HG02588 (cell line): ENCODE measurements at regions not wholly inside any gene's neighbourhood (a gene's known extent, or its start where the extent isn't known, plus 50 kb on each side); places are given as distances from the start of the nearest gene placed in this dataset.

ENCODE experiments used
- ATAC-seq: cut with Tn5 transposase; IDR thresholded peaks from one replicate; pipeline ENCODE4 v1.9.1; 2021; ENCODE audit warnings: mild to moderate bottlenecking, moderate library complexity; ENCODE audit not compliant: unreplicated experiment

DNA sequence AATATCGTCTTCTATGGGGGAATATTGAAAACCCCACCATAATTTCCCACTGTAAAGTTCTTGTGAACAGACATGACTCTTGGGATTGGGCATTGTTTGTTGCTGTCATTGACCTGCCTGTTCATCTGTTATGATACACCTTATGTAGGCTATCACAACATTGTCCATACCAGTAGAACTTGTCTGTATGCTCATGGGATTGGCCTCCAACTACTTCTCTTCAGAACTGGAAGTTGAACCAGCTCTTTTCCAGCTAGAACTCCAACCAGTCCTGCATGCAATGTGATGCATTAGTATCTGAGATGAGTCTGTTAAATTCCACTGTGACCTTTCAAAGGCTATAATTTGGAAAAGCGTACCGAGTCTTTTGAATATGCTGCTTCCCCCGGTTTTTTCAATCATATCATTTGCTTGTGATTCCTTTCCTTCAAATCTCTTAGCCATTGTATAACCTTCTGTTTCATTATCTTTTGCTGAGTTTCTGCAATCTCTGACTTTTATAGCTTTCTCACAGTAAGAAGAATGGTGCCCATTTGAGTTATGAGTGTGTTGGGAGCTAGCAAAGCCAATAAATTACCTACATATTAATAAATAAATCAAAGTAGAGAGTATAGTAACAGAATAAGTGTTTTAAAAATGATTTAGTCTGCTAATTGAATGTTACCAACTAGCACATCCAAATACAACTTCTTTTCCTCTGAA, 101.9 kb downstream of the PLK2 start:
- ATAC-seq: no peak

DNA sequence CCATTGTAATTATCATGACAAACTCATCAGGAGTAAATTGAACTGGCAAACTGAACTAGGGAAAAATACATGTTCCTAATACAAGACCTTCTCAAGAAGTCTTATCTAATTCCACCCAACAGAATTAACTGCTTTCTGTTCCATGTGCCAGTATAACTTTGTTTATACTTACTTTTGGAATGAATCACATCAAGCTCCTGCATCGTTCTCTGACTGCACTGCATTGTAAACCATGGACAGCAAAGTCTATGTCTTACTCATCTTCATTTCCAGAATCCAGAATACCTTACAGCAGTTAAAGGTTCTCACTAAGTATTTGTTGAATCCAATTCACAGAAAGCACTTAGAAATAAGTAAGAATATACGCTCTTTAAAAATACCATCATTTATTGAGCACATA, 102.8 kb downstream of the PLK2 start:
- ATAC-seq: no peak

DNA sequence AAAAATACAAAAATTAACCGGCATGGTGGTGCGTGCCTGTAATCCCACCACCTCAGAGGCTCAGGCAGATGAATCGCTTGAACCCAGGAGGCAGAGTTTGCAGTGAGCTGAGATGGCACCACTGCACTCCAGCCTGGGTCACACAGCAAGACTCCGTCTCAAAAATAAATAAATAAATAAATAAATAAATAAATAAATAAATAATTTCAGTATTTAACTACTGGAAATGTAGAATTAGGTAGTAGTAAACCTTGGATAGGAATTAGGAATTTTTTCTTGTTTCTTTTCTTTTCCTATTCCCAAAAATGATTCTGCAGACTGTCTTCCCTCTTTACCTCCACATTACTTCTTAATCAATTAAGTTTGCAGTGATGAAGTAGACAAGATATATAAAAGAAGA, 103.2 kb downstream of the PLK2 start:
- ATAC-seq: no peak

DNA sequence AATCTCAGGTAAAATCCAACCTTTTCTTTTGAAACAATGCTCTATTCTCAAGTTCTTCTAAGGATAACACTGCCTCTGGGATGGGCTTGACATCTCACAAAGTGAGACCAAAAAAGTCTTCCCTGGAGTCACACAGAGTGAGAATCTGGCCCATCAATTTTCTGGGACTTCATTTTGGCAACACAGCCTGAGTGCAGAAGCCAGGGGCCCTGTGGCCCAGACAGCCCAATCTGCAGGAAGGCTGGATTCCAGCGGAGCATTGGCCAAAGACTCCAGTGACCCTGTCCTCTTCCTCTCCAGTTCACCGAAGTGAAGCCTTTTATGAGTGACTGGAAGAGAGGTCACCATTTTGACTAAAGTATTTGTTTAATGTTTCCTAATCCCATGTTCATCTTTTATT, 105.1 kb downstream of the PLK2 start:
- ATAC-seq: no peak

DNA sequence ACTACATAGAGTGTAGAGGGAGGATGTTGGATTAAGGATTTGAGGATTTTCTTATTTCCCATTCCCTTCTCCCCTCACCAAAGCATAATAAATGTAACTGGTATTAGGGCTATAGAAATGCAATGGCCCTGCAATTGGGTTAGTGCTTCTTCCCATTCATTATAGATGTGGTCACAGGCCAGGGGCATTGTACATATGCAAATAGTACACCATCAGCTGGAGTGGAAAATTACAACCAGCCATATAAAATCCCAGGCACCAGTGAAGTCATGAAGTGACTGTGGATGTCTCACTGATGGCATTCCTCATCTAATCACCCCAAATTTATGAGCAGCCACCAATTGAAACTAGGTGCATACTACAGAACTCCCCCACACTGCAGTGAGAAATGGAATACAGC, 105.9 kb downstream of the PLK2 start:
- ATAC-seq: no peak

DNA sequence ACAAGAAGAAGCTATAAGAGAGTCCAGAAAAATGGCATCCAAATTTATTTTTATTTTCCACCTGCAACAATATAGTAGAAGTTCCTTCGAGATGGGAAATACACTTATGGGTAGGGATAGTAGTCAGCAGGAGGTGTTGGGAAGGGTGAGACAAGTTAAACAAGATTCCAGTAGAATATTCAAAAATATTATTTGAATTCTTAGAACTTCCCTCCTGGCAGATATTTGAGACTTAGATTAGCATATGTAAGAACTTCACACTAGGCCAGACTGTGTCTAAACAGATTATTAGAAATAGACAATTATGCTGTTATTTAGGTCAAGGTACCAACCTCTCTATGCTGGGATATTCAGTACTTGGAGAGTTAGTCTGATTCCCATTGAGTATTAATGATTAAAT, 108.7 kb downstream of the PLK2 start:
- ATAC-seq: no peak

DNA sequence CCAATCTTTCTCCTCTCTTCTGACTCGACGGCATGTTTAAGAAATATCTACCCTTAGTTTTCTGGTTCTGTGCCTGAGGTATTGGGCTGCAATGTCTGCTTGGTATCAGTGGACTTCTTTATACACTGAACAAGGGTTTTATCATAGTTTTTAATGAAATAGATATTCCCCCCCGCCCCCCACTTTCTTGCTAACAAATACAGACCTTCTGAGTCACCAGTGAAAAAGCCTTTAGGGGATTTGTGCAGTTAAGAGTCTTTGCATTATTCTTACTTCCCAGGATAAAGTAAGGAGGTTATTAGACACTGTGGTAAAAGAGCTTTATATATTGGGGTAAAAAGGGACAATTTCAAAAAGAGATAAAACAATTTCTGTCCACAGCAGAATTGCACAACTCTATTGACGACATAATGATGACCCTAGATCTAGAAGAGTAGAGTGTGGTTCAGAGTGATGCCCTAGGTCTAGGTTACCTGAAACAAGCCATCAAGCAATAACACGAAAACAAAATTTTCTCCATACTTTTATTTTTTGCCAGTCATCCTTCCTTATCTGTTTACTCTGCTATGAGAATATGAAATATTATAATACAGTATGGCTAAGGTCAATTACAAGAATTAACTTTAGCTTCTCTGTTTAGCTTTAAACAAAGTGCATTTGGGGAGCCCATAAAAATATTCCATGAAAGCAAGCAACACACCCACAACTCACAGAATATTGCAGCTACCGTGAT, 110.7 kb downstream of the PLK2 start:
- ATAC-seq: no peak

DNA sequence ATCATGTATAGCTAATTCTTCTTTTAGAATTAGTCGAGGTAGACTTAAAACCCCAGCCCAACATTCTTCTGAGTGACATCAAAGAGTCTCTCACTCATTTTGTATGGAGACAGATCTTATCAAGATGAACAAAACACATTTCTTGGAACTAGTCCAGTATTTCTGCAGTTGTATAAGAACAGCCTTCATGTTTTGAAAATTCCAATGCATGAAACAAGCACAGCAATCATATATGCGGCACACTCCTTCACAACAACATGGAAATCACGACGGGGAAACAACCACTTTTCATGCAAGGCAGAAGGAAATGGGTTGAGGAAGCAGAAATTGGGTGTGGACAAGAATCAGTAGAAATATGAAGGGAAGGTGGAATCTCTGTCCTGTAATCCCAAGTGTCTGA, 113.8 kb downstream of the PLK2 start:
- no peak for ATAC-seq

DNA sequence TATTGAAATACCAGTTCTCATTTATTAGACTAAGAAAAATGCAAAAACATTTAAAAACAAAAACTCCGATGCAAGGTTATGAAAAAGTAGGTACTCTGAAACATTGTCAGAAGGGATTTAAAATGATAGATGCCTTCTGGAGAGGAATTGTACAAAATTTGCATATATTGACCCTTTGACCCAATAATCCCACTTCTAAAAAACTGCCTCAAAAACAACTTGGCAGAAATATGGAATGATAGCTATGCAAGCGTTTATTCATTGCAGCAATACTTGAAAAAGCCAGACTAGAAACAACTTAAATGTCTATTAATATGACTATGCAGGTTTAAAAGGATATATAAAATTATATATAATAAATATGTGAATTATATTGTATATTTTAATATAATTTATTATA, 118.4 kb downstream of the PLK2 start:
- ATAC-seq: no peak

DNA sequence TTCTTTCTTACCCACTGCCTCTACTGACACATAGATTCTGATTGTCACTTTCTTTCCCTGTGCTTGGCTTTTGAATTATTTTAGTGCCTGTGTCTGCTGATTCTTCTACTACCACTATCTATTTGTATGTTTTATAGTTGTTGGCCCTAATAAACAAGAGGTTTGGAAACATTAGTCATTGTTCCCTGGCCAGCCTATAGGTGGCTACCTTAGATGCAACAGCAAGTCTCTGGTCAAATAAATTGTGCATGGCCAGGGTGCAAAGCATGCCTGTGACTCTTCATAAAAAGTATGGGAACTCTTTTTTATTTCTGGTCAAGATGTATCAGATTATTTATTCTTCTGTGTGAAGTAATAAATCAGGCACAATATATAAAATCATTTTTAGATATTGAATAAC, 124.4 kb downstream of the PLK2 start:
- ATAC-seq: no peak

DNA sequence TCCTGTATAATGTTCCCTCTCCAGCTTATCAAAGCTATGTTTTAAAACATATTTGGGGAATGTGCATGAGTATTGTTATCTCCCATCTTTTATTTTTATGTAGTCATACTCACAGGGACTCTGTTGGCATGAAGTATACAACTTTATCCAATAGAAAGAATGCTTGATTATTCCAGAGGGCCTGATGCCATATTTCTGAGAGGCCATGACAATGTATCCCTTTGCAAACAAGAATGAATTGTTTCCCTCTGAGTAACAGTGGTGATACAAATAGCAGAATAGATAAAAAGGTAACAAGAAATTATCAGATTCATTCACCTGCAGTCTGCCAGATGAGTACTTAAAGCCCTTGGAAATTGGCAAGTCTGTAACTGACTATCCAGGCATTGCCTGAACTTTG, 125.9 kb downstream of the PLK2 start:
- no peak for ATAC-seq

DNA sequence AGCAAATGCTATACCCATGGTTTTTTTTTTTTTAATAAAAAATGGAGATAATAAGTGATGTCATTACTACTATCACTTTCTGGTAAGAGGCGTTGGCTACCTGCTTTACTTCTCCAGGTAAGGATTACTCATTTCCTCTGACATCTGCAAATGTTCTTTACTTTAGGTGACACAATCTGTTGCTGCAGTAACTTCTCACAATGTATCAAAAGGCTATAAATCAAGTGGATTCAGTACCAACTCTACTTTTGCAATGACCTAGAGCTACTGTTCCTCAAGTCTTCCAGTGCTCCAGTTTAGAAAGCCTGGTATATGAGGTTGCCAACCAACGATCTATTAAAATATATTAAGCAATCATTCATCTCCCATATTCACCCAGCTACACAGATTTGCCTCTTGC, 129.1 kb downstream of the PLK2 start:
- ATAC-seq: no peak

DNA sequence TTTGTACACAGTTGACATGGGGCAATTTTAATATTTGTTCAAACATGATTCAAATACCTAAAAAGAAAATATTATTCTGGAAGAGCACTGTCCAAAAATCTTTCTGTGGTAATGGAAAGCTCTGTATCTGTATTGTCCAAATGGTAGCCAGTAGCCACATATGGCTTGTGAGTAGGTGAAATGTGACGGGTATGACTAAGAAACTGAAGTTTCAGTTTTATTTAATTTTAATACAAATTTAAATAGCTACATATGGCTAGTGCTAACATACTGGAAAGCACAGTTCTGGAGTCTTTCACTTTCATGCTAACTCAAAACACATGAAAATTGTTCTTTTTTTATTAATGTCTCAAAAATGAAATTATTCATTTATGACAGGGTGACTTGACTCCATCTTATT, 132.6 kb downstream of the PLK2 start:
- no peak for ATAC-seq

DNA sequence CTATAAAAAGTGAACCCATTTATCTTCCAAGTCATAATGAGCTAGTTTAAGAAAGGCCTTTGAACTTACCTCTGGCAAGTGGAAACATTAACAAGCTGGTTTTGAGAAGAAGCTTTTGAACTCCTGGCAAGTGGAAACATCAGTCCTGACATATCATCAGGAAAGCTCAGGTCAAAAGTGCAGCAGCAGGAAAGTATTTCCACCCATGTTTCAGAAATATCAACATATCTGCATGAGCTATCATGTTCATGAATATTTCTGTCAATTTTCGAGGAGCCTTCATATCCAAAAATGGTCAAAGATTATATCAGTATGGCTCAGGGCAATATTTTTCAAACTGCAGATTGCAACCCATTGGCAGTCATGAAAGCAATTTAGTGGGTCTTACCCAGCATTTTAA, 133.9 kb downstream of the PLK2 start:
- ATAC-seq: no peak

DNA sequence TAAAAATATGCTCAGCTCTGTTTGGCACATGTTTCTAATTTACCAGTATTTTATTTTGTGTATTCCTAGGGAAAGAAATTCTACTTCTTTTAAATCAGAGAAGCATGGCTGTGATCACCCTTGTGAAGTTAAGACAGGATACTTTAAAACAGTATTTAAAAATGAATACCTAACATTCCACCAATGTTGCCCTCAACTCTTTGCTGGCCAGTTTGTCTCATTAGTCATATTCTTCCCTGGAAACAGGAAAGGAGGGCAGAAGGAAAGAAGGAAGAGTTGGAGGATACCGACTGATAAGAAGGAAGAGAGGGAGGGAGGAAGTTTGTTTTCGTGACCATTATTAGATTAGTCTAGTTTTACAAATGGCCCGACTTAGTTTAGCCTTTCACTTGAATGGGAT, 137.4 kb downstream of the PLK2 start:
- no peak for ATAC-seq

DNA sequence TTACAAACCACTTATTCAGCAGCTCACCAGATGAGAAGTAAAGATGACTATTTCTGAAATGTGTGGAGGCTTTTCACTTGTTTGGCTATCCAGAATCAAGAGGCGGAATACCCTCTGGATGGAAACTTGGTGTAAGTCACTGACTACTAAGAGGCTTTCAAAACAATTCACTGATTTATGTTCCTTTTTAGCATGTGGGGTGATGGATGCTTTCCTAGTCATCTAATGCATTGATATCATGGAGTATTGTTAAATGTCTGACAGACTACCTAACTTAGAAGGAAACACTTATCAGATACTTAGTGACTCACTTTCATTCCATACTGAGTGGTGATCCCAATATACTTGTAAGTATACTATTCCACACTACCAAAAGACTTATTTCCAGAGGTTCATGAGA, 141.4 kb downstream of the PLK2 start:
- no peak for ATAC-seq

DNA sequence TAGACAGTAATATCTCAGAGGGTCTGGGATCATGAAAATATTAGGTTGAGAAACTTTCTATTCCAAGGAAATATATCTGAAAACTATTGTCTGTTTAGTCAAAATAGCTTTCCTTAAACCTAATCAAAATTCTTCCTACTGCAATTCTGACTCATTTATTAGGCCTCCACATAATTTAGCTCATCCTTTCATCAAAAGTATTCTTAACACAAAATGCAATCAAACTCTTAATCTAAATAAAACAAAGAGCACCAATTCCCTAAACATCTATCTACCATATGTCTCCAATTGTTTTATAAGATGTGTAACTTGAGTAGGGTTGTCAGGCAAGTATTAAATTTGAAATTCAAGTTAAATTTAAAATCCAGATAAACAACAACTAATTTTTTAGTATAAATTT, 142.1 kb downstream of the PLK2 start:
- no peak for ATAC-seq

DNA sequence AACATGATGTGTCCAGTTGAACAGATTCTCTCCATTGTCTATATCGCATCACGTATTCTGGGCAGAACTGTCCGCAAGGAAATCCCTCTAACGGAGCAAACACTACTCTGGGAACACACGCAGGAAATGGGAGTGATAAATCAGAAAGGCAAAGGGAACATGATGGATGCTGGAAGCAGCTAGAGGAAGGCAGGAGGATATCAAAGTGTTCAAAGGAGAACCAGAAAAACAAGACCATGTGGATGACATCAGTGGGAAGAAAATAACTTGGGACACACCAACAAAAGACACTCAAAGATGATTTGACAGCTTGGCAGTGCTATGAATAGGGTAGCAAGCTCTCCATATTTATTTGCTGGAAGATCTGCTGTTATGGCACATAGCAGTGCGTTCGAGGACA, 142.9 kb downstream of the PLK2 start:
- no peak for ATAC-seq

DNA sequence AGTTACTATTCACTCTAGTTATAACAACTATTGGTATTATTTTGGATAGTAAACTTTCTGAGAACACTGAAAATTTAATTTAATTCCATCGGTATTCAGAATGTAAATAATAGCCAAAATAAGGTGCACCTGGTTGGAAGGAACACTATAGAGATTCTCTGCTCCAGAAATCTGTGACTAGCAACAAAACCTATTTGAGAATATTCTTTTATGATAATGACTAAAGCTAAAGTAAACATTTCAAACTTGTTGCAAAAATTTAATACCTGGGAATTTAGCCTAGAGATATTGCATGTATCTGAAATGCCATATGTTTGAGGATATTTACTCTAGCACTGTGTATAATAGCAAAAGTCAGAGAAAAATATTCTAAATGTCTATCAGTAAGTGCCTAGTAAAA, 144.1 kb downstream of the PLK2 start:
- no peak for ATAC-seq

DNA sequence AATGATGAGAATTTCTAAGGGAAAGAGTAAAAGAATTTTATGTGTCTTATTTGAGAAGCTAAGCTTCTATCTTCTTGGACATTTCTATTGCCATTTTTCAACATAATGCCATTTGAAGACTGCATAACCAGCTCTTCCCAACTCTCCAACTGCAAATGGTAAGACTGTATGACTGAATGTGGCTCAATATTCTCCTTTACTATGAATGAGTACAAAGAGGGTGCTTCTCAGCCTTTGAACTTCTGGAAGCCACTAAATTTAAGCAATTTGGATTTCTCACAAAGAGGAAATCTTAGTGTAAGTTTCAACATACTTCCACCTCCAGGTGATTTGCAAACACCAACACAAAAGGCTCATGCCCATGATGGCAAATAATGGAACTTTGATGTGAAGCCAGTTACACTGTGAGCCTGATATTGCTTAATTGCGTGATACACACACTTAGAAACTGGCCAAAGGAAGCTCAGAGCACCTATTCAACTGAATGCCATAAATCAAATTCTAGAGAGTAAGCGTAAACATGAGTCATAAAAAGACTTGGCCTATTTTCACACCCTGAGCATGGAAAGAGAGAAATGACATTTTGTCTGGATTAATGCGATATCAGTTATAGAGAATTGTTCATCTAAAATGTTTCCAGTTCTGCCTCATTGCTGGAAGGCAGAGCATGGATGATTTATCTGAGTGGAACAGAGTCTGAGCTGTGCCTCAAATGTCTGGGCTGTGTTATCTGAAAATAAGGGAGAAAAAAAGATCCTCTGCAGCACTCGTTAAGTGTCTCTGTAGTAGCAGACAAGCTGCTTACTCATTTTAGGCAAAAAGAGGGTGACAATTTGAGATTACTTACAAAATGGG, 145.3 kb downstream of the PLK2 start:
- ATAC-seq: no peak

DNA sequence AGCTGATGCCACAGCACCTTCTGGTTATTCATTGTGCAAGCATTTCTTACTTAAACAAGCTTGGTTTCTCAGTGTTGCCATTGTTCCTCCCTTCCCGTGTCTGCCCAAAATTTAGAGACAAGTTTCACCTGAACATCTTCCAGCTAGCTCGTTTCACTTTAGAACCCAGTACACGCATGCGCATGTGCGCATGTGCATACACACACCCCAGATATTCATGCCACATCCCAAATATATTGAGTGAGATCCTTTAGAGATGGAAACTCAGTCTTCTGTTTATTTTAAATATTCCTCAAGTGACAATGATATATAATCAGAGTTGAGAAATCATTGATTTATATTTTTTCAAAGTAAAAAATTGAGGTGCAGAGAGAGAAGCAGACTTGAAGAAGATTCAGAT, 147.6 kb downstream of the PLK2 start:
- ATAC-seq: no peak

DNA sequence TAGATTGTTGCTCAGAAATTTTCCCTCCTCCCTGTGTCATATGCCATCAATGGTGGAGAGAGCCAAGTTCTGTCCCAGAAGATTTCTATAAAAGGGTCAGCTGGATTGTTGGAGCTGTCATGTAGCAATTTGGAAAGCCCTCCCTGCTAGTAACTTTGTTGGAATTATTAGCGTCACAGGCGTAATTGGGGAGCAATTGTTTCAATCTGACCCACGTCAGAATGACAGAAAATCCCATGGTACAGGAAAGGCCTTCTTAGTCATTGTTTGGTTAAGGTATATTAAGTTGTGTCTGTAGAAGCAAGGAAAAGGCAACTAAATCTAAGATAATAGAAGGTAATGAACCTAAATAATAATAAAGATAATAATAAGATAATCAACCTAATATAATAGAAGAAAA, 148.4 kb downstream of the PLK2 start:
- no peak for ATAC-seq
